K562 (cell line): ENCODE measurements at regions not wholly inside any gene's neighbourhood (a gene's known extent, or its start where the extent isn't known, plus 50 kb on each side); places are given as distances from the start of the nearest gene placed in this dataset.

Experiments
- ATAC-seq: fragments of 200-7000 bp; cut with Tn5 transposase; 3 replicates; pipeline ENCODE4 v1.9.1; 2020; ENCODE audit warnings: moderate library complexity
- BruUV-seq: library from RNA; stranded (reverse); fragments of 400-500 nt; replicated peaks from 2 replicates; lab custom pipeline; 2021; lab: Mats Ljungman, UMichigan
- CTCF ChIA-PET: fragments of 300-600 bp; formaldehyde crosslinking; extraction: SDS; loops from one replicate; lab custom pipeline; 2021; ENCODE audit warnings: low intra/inter-chr PET ratio; lab: Yijun Ruan, JAX
- POLR2A ChIA-PET: fragments of 300-600, 350-650 bp; sonication (Branson Sonifier 250); formaldehyde crosslinking; extraction: SDS; loops from one replicate; lab custom pipeline; 2021; ENCODE audit warnings: antibody characterized with exemption, inconsistent platforms; lab: Yijun Ruan, JAX
- DNase-seq, 4 experiments: peaks; one replicate each; pipeline versions ENCODE4 v3.0.0 to v3.0.0-alpha.2; 2011 to 2018; ENCODE audit warnings: low spot score in 3 of 4, mixed read lengths in 3 of 4; ENCODE audit errors: extremely low read depth in 1 of 4
- FAIRE-seq: peaks from 2 replicates; lab custom pipeline; 2011; peaks lifted over from hg19 to GRCh38; lab: Jason Lieb, UNC
- H2AFZ ChIP-seq: 2 replicates; pipeline ENCODE4 v1.6.0; 2011; ENCODE audit warnings: low read depth, low read length, control low read depth, inconsistent platforms
- H3K27ac ChIP-seq: fragments of 200-600 bp; 3 replicates; pipeline ENCODE4 v1.8.0; 2011; ENCODE audit warnings: low read depth, mild to moderate bottlenecking, control low read depth, inconsistent platforms, low read length, moderate library complexity, mixed read lengths; ENCODE audit errors: extremely low read depth
- H3K27me3 ChIP-seq, 2 experiments: fragments of 300-600 bp in 1 of 2; 2 replicates in 1 of 2; 3 replicates in 1 of 2; pipeline versions ENCODE4 v1.6.0 to v1.8.0; 2011; ENCODE audit warnings: inconsistent platforms in 2 of 2, low read length in 2 of 2, mild to moderate bottlenecking in 1 of 2, mixed read lengths in 1 of 2, moderate library complexity in 1 of 2; ENCODE audit not compliant: control insufficient read depth in 2 of 2, insufficient read depth in 2 of 2
- H3K36me3 ChIP-seq: fragments of 300-600 bp; 3 replicates; pipeline ENCODE4 v1.8.0; 2011; ENCODE audit warnings: mild to moderate bottlenecking, low read length, inconsistent platforms; ENCODE audit not compliant: control insufficient read depth, insufficient read depth
- H3K4me1 ChIP-seq, 2 experiments: fragments of 200-600 bp in 1 of 2; replicated peaks in 1 of 2; 2 replicates in 1 of 2; 3 replicates in 1 of 2; pipeline versions ENCODE4 v1.5.1 to v1.8.0; 2011; ENCODE audit warnings: inconsistent platforms in 2 of 2, low read length in 2 of 2, mild to moderate bottlenecking in 1 of 2, mixed read lengths in 1 of 2, moderate library complexity in 1 of 2; ENCODE audit not compliant: control insufficient read depth in 2 of 2, insufficient read depth in 2 of 2
- H3K4me2 ChIP-seq: 2 replicates; pipeline ENCODE4 v1.6.1; 2011; ENCODE audit warnings: low read length, control low read depth, inconsistent platforms, mixed read lengths; ENCODE audit not compliant: insufficient read depth
- H3K4me3 ChIP-seq: fragments of 200-600 bp; sonication (generic), shearing (Covaris generic); 2 replicates; pipeline ENCODE4 v1.5.1; 2016; ENCODE audit warnings: control low read depth, inconsistent platforms
- H3K79me2 ChIP-seq: fragments of 200-600 bp; 3 replicates; pipeline ENCODE4 v1.8.0; 2011; ENCODE audit warnings: low read length, inconsistent platforms; ENCODE audit not compliant: control insufficient read depth, insufficient read depth
- H3K9ac ChIP-seq, 2 experiments: 2 replicates each; pipeline versions ENCODE4 v1.6.0 to v1.6.1; 2011; ENCODE audit warnings: low read depth in 2 of 2, low read length in 2 of 2, control low read depth in 1 of 2, inconsistent platforms in 1 of 2, mild to moderate bottlenecking in 1 of 2, mixed read lengths in 1 of 2; ENCODE audit not compliant: insufficient read depth in 1 of 2
- H3K9me1 ChIP-seq: one replicate; pipeline ENCODE4 v1.6.0; 2011; ENCODE audit warnings: inconsistent platforms, mild to moderate bottlenecking, low read length, moderate library complexity; ENCODE audit not compliant: control insufficient read depth, insufficient read depth
- H3K9me3 ChIP-seq: replicated peaks from 2 replicates; pipeline ENCODE4 v1.5.1; 2011; ENCODE audit warnings: low read depth, low read length, inconsistent platforms; ENCODE audit not compliant: control insufficient read depth, insufficient read depth
- H4K20me1 ChIP-seq: replicated peaks from 2 replicates; pipeline ENCODE4 v1.6.1; 2011; ENCODE audit warnings: low read length, inconsistent platforms, mixed read lengths; ENCODE audit not compliant: control insufficient read depth, insufficient read depth
- ETS2 ChIP-seq: IDR thresholded peaks from 2 replicates; pipeline ENCODE4 v1.6.1; 2016; ENCODE audit warnings: borderline replicate concordance, missing genetic modification characterization, mild to moderate bottlenecking, moderate library complexity, missing compliant biosample characterization; ENCODE audit not compliant: poor library complexity, severe bottlenecking
- FOXP1 ChIP-seq: sonication (generic); formaldehyde crosslinking; IDR thresholded peaks from 2 replicates; pipeline ENCODE4 v1.8.0; 2022; ENCODE audit warnings: mild to moderate bottlenecking, missing genetic modification reagents
- HDAC8 ChIP-seq: fragments of 450-650 bp; IDR thresholded peaks from 2 replicates; pipeline ENCODE4 v1.6.1; 2016; ENCODE audit warnings: mild to moderate bottlenecking, missing genetic modification characterization, moderate library complexity, missing compliant biosample characterization
- MCM5 ChIP-seq: fragments of 450-650 bp; IDR thresholded peaks from 2 replicates; pipeline ENCODE4 v1.6.1; 2016; ENCODE audit warnings: low read depth
- NFYB ChIP-seq: IDR thresholded peaks from 2 replicates; pipeline ENCODE4 v1.6.1; 2011; ENCODE audit warnings: mild to moderate bottlenecking, moderate library complexity; ENCODE audit not compliant: insufficient read length; ENCODE audit errors: extremely low read depth
- RBM34 ChIP-seq: fragments of 200-400 bp; formaldehyde crosslinking; IDR thresholded peaks from 2 replicates; pipeline ENCODE4 v1.6.1; 2018; ENCODE audit warnings: low read length, borderline replicate concordance; ENCODE audit not compliant: insufficient read depth
- TCF3 ChIP-seq: sonication (generic); formaldehyde crosslinking; IDR thresholded peaks from 2 replicates; pipeline ENCODE4 v1.4.0; 2020; ENCODE audit warnings: mild to moderate bottlenecking, missing genetic modification reagents
- ZBTB1 ChIP-seq: sonication (generic); formaldehyde crosslinking; IDR thresholded peaks from 2 replicates; pipeline ENCODE4 v1.8.1; 2023; ENCODE audit warnings: missing genetic modification reagents, low read depth, mild to moderate bottlenecking, borderline replicate concordance
- ZNF263 ChIP-seq: sonication (generic); formaldehyde crosslinking; IDR thresholded peaks from 2 replicates; pipeline ENCODE4 v1.8.0; 2022; ENCODE audit warnings: mild to moderate bottlenecking, missing genetic modification reagents, borderline replicate concordance
- ZNF75A ChIP-seq: fragments of 450-650 bp; formaldehyde crosslinking; IDR thresholded peaks from 2 replicates; pipeline ENCODE4 v1.4.0; 2020; ENCODE audit warnings: mild to moderate bottlenecking
- WGBS: fragments of 100-300 bp; shearing (Covaris generic); methylation state at CpG from one replicate; pipeline ENCODE4 v1.1.6; 2016; ENCODE audit warnings: low coverage, mixed read lengths; ENCODE audit not compliant: insufficient coverage; ENCODE audit errors: missing lambda C conversion rate; 5-methylcytosine and 5-hydroxymethylcytosine counted together
- in situ Hi-C: fragments of 300-500 bp; cut with MboI; formaldehyde crosslinking; loops from 4 replicates; pipeline ENCODE4 v1.15.0; 2018; ENCODE audit warnings: inconsistent platforms, mixed read lengths
- intact Hi-C: fragments of 100-400 bp; cut with micrococcal nuclease; formaldehyde crosslinking; loops from 2 replicates; pipeline ENCODE4 v1.14.2; 2022
- TF ChIP-seq, protein P1 (sequence below): fragments of 450-650 bp; formaldehyde crosslinking; IDR thresholded peaks from 2 replicates; pipeline ENCODE4 v1.4.0; 2020; ENCODE audit warnings: mild to moderate bottlenecking
- TF ChIP-seq, protein P2 (sequence below): fragments of 250-450 bp; sonication (Bioruptor Pico); IDR thresholded peaks from 2 replicates; pipeline ENCODE4 v1.4.0; 2020; ENCODE audit warnings: borderline replicate concordance
- TF ChIP-seq, protein P3 (sequence below): sonication (generic); formaldehyde crosslinking; IDR thresholded peaks from 2 replicates; pipeline ENCODE4 v1.8.0; 2022; ENCODE audit warnings: mild to moderate bottlenecking, missing genetic modification reagents
- TF ChIP-seq, protein P4 (sequence below): sonication (generic); formaldehyde crosslinking; IDR thresholded peaks from 2 replicates; pipeline ENCODE4 v1.8.0; 2023; ENCODE audit warnings: mild to moderate bottlenecking, missing genetic modification reagents

GRCh38 chr1:82299656-82300055 is 498.9 kb downstream of the ADGRL2 start (continued):
- TF ChIP-seq NFYB (no peak), ZNF75A (CRISPR knock-in tag) (no peak)
- TF ChIP-seq, protein P1, sequence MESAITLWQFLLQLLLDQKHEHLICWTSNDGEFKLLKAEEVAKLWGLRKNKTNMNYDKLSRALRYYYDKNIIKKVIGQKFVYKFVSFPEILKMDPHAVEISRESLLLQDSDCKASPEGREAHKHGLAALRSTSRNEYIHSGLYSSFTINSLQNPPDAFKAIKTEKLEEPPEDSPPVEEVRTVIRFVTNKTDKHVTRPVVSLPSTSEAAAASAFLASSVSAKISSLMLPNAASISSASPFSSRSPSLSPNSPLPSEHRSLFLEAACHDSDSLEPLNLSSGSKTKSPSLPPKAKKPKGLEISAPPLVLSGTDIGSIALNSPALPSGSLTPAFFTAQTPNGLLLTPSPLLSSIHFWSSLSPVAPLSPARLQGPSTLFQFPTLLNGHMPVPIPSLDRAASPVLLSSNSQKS (CRISPR knock-in tag) = no peak

- H2AFZ ChIP-seq = no peak overlapping the region
- POLR2A ChIA-PET = no interaction called here
- TF ChIP-seq ZBTB1 (CRISPR knock-in tag) (no peak), RBM34 (no peak), TCF3 (CRISPR knock-in tag) (no peak), MCM5 (no peak), ETS2 (tag) (no peak), HDAC8 (tag) (no peak), FOXP1 (CRISPR knock-in tag) (no peak), ZNF263 (CRISPR knock-in tag) (no peak)
- TF ChIP-seq, protein P2, sequence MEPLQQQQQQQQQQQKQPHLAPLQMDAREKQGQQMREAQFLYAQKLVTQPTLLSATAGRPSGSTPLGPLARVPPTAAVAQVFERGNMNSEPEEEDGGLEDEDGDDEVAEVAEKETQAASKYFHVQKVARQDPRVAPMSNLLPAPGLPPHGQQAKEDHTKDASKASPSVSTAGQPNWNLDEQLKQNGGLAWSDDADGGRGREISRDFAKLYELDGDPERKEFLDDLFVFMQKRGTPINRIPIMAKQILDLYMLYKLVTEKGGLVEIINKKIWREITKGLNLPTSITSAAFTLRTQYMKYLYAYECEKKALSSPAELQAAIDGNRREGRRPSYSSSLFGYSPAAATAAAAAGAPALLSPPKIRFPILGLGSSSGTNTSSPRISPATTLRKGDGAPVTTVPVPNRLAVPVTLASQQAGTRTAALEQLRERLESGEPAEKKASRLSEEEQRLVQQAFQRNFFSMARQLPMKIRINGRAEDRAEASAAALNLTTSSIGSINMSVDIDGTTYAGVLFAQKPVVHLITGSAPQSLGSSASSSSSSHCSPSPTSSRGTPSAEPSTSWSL (CRISPR knock-in tag) = no peak
- TF ChIP-seq, protein P3, sequence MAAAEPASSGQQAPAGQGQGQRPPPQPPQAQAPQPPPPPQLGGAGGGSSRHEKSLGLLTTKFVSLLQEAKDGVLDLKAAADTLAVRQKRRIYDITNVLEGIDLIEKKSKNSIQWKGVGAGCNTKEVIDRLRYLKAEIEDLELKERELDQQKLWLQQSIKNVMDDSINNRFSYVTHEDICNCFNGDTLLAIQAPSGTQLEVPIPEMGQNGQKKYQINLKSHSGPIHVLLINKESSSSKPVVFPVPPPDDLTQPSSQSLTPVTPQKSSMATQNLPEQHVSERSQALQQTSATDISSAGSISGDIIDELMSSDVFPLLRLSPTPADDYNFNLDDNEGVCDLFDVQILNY = no peak
- TF ChIP-seq, protein P4, sequence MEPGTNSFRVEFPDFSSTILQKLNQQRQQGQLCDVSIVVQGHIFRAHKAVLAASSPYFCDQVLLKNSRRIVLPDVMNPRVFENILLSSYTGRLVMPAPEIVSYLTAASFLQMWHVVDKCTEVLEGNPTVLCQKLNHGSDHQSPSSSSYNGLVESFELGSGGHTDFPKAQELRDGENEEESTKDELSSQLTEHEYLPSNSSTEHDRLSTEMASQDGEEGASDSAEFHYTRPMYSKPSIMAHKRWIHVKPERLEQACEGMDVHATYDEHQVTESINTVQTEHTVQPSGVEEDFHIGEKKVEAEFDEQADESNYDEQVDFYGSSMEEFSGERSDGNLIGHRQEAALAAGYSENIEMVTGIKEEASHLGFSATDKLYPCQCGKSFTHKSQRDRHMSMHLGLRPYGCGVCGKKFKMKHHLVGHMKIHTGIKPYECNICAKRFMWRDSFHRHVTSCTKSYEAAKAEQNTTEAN (CRISPR knock-in tag) = no peak
- H3K27me3 ChIP-seq = no peaks in the 10 kb centered on the region
- intact Hi-C loops = no loop called here
- in situ Hi-C loops = no loop called here
- no peak overlapping the region for H3K4me3 ChIP-seq
- H3K79me2 ChIP-seq = no peaks in the 10 kb centered on the region
- 0% methylated on average over 4 of the region's 4 CpGs for WGBS
- H4K20me1 ChIP-seq = no peaks in the 10 kb centered on the region
- H3K36me3 ChIP-seq = no peaks in the 10 kb centered on the region
- no peaks in the 10 kb centered on the region; the same call in 1 of the 2 replicates for H3K9me3 ChIP-seq
- H3K9me1 ChIP-seq = no peaks in the 10 kb centered on the region
- no peak overlapping the region for H3K4me2 ChIP-seq
- H3K4me1 ChIP-seq = no peaks in the 10 kb centered on the region
- no TSS peak for BruUV-seq
- ATAC-seq = no peak
- CTCF ChIA-PET = no interaction called here
- no peak for DNase-seq
- no peak for FAIRE-seq
- H3K9ac ChIP-seq = no peak overlapping the region
- H3K27ac ChIP-seq = no peak overlapping the region
These were observed 498.3 kb downstream of the ADGRL2 start for GRCh38 chr1:82299056-82299455.
